Osteoblast (primary cell): ENCODE measurements at regions not wholly inside any gene's neighbourhood (a gene's known extent, or its start where the extent isn't known, plus 50 kb on each side); places are given as distances from the start of the nearest gene placed in this dataset.

Source experiments
- DNase-seq: peaks from one replicate; pipeline ENCODE4 v3.0.0; 2011; ENCODE audit warnings: low spot score, mixed read lengths; ENCODE audit not compliant: insufficient read length; ENCODE audit errors: missing footprints
- H2AFZ ChIP-seq: 2 replicates; pipeline ENCODE4 v1.6.0; 2011; ENCODE audit warnings: mild to moderate bottlenecking, low read length
- H3K27ac ChIP-seq: 2 replicates; pipeline ENCODE4 v1.5.1; 2011; ENCODE audit warnings: mild to moderate bottlenecking, low read depth, low read length, moderate library complexity
- H3K27me3 ChIP-seq: 2 replicates; pipeline ENCODE4 v1.6.0; 2012; ENCODE audit warnings: mild to moderate bottlenecking, control low read depth, inconsistent platforms, low read length, moderate library complexity; ENCODE audit not compliant: insufficient read depth
- H3K36me3 ChIP-seq: 2 replicates; pipeline ENCODE4 v1.5.1; 2011; ENCODE audit warnings: mild to moderate bottlenecking, low read length, control low read depth, moderate library complexity; ENCODE audit not compliant: insufficient read depth
- H3K4me1 ChIP-seq: 2 replicates; pipeline ENCODE4 v1.5.1; 2011; ENCODE audit warnings: mild to moderate bottlenecking, low read length, control low read depth, moderate library complexity; ENCODE audit not compliant: insufficient read depth
- H3K4me2 ChIP-seq: 2 replicates; pipeline ENCODE4 v1.6.0; 2011; ENCODE audit warnings: mild to moderate bottlenecking, low read length; ENCODE audit not compliant: insufficient read depth
- H3K4me3 ChIP-seq: fragments of 200-600 bp; sonication (generic); 3 replicates; pipeline ENCODE4 v1.5.1; 2012; ENCODE audit warnings: mild to moderate bottlenecking, low read length, inconsistent platforms; ENCODE audit not compliant: insufficient read depth
- H3K79me2 ChIP-seq: 2 replicates; pipeline ENCODE4 v1.6.0; 2012; ENCODE audit warnings: mild to moderate bottlenecking, low read length, control low read depth, inconsistent platforms; ENCODE audit not compliant: insufficient read depth
- H3K9me3 ChIP-seq: 2 replicates; pipeline ENCODE4 v1.5.1; 2011; ENCODE audit warnings: low read depth, low read length, control low read depth
- H4K20me1 ChIP-seq: 2 replicates; pipeline ENCODE4 v1.6.0; 2012; ENCODE audit warnings: mild to moderate bottlenecking, low read length, control low read depth; ENCODE audit not compliant: insufficient read depth
- TF ChIP-seq, protein P1 (sequence below): IDR thresholded peaks from 2 replicates; pipeline ENCODE4 v1.5.1; 2011; ENCODE audit warnings: mild to moderate bottlenecking, low read depth, low read length, moderate library complexity; ENCODE audit errors: extremely low read depth

DNA sequence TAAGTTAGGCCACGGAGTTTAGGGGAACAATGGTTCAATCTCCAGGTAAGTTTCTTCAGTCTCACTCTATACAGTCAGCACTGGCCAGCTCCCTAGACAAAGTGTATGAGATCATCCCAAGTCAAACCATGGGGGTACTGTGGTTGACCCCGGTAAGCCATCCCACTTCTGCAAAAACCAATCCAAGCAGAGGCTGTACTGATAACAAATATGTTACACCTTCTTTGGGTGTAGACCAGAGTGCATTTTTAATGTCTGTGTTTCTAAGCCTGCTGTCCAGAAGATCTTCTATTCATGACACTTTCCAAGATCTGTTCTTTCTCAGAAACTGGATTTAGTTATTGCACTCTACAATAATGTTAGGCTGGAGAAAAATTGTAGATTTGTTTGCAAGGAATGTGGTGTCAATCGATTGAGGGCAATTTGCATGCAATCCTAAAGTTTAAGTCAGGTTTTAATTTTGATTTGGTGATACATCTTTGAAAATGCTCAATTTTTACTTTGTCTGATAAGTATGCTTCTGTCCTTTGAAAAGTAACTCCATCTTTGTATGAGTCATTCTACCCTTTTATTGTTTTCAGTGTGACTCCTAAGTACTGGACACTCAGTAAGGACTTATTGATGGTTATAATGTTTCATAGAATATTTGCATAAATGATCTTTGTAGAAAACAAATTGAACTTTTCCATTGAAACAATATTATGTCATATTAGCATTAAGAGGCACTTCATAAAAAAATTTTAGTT lies 152.4 kb downstream of the HLX start:
- H3K36me3 ChIP-seq: no peaks in the 10 kb centered on the region
- no peaks in the 10 kb centered on the region for H3K27me3 ChIP-seq
- no peak overlapping the region for H3K27ac ChIP-seq
- TF ChIP-seq, protein P1, sequence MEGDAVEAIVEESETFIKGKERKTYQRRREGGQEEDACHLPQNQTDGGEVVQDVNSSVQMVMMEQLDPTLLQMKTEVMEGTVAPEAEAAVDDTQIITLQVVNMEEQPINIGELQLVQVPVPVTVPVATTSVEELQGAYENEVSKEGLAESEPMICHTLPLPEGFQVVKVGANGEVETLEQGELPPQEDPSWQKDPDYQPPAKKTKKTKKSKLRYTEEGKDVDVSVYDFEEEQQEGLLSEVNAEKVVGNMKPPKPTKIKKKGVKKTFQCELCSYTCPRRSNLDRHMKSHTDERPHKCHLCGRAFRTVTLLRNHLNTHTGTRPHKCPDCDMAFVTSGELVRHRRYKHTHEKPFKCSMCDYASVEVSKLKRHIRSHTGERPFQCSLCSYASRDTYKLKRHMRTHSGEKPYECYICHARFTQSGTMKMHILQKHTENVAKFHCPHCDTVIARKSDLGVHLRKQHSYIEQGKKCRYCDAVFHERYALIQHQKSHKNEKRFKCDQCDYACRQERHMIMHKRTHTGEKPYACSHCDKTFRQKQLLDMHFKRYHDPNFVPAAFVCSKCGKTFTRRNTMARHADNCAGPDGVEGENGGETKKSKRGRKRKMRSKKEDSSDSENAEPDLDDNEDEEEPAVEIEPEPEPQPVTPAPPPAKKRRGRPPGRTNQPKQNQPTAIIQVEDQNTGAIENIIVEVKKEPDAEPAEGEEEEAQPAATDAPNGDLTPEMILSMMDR: no peak
- no peaks in the 10 kb centered on the region for H4K20me1 ChIP-seq
- H3K79me2 ChIP-seq: no peaks in the 10 kb centered on the region
- H3K4me1 ChIP-seq: peaks cover 21% of the 10 kb centered on the region
- no peak overlapping the region for H3K4me3 ChIP-seq
- no peak overlapping the region for H2AFZ ChIP-seq
- no peak overlapping the region for H3K4me2 ChIP-seq
- no peak for DNase-seq
- no peaks in the 10 kb centered on the region for H3K9me3 ChIP-seq

DNA sequence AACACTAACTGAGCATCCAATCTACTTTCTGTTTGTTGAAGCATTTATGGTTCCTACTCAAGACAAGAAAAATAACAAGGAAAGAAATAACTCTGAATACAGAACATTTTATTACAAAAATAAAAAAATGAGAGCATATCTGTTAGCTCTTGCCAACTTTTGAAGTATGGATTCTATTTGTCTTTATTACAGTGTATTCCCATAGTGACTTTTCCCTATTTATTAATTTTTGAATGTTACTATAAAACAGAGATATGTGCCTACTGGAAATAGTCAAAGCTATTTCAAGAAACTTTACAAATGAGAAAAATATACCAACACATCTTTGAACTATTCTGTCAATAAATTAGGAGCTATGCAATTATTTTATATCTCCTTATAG lies 153.0 kb downstream of the HLX start:
- H3K79me2 ChIP-seq: no peaks in the 10 kb centered on the region
- H3K4me3 ChIP-seq: no peak overlapping the region
- H3K36me3 ChIP-seq: no peaks in the 10 kb centered on the region
- TF ChIP-seq, protein P1: no peak
- DNase-seq: no peak
- H3K27ac ChIP-seq: no peak overlapping the region
- no peak overlapping the region for H2AFZ ChIP-seq
- no peaks in the 10 kb centered on the region for H3K27me3 ChIP-seq
- peaks cover 21% of the 10 kb centered on the region for H3K4me1 ChIP-seq
- no peaks in the 10 kb centered on the region for H3K9me3 ChIP-seq
- no peaks in the 10 kb centered on the region for H4K20me1 ChIP-seq
- H3K4me2 ChIP-seq: no peak overlapping the region

DNA sequence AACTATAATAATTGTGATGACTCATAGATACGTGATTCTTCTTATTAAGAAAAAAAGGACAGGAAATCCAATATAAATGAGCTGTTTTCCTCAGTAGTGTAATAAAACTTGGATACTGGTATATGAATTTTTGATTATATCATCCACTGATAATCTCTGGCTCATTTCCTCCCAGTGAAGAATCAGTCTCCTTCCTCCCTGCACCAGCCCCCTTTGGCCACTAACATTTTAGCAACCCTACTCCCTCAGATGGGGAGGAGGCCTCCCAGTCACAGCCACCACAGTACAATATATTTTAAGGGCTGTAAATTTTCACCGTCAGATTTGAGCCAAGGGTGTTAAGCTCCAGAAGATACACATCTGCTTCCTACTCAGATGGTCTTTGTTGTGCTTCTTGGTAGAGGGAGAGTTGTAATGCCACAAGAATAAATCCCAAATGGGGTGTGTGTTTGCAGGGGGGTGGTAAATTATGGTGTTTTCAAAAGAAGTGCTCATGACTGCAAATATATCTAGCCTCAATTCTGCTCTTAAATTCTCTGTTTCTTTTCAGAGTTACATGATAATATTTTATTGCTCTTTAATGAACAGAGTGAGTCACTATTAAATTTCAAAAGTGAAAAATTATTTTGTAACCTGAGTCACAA lies 153.5 kb downstream of the HLX start:
- no peaks in the 10 kb centered on the region for H3K27me3 ChIP-seq
- H3K4me1 ChIP-seq: peaks cover 21% of the 10 kb centered on the region
- no peak overlapping the region for H3K27ac ChIP-seq
- H3K4me3 ChIP-seq: no peak overlapping the region
- no peak for DNase-seq
- H2AFZ ChIP-seq: no peak overlapping the region
- no peaks in the 10 kb centered on the region for H3K36me3 ChIP-seq
- TF ChIP-seq, protein P1: no peak
- no peak overlapping the region for H3K4me2 ChIP-seq
- no peaks in the 10 kb centered on the region for H3K9me3 ChIP-seq
- H3K79me2 ChIP-seq: no peaks in the 10 kb centered on the region
- H4K20me1 ChIP-seq: no peaks in the 10 kb centered on the region

DNA sequence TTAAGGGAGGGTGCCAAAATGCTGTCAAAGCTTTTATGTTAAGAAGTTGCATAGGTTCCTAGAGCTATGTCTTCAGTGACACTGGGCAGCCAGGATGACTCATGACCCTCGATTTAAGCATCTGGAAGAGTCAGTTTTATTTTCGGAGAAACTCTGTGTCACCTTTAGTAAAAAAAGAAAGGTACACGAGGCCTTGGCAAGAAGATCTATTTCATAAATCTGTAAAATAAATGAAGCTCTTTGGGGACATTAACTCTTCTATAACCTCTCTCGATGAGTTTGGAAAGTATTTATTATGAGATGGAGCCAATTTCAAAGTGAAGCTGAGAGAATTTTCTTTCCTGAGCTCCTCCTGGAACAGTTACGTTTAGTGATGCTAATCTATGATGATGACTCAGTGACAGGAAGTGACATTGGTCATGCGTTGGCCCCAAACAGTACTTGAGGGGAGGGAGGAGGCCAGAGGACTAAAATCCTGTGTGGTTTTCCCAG lies 156.5 kb downstream of the HLX start:
- Histone ChIP-seq H3K27ac (peak overlapping the region; percentile 71), H3K36me3 (no peaks in the 10 kb centered on the region), H3K4me1 (peaks cover 25% of the 10 kb centered on the region), H4K20me1 (no peaks in the 10 kb centered on the region), H3K27me3 (no peaks in the 10 kb centered on the region), H3K4me3 (peak overlapping the region; percentile 44), H3K4me2 (peak overlapping the region; percentile 70), H3K9me3 (no peaks in the 10 kb centered on the region), H3K79me2 (no peaks in the 10 kb centered on the region), H2AFZ (peak overlapping the region; percentile 61)
- TF ChIP-seq, protein P1: no peak
- DNase-seq: peak; percentile 27
